Tibial nerve (tissue), 4 donors: ENCODE measurements at regions not wholly inside any gene's neighbourhood (a gene's known extent, or its start where the extent isn't known, plus 50 kb on each side); places are given as distances from the start of the nearest gene placed in this dataset.
A peak's percentile ranks its signal among the peaks of the same experiment; 100 is the strongest.

Experiments used
- DNase-seq, 2 donors: peaks; one replicate each; pipeline ENCODE4 v3.0.0-alpha.2; 2019; ENCODE audit warnings: low spot score in 2 of 2
- H3K27ac ChIP-seq, 4 donors: fragments of 200-600 bp; sonication (generic) in 3 of 4; one replicate each; pipeline ENCODE4 v1.5.1; 2017 to 2019; ENCODE audit warnings: mild to moderate bottlenecking in 1 of 4
- H3K27me3 ChIP-seq, 2 donors: fragments of 200-600 bp; sonication (generic) in 1 of 2; one replicate each; pipeline versions ENCODE4 v1.5.1 to v1.6.0; 2017 to 2019
- H3K36me3 ChIP-seq, 3 donors: fragments of 200-600 bp; sonication (generic); one replicate each; pipeline ENCODE4 v1.5.1; 2018 to 2019
- H3K4me1 ChIP-seq, 4 donors: fragments of 200-600 bp; sonication (generic) in 3 of 4; one replicate each; pipeline ENCODE4 v1.5.1; 2017 to 2019
- H3K4me3 ChIP-seq, 4 donors: fragments of 200-600 bp; sonication (generic) in 3 of 4; one replicate each; pipeline ENCODE4 v1.5.1; 2017 to 2019; ENCODE audit warnings: mild to moderate bottlenecking in 1 of 4, moderate library complexity in 1 of 4
- H3K9me3 ChIP-seq, 4 donors: fragments of 200-600 bp; sonication (generic) in 3 of 4; one replicate each; pipeline ENCODE4 v1.5.1; 2017 to 2019
- CTCF ChIP-seq, 5 experiments: fragments of 200-600 bp in 3 of 5; fragments of 450-650 bp in 2 of 5; sonication (generic) in 3 of 5; IDR thresholded peaks; one replicate each; pipeline ENCODE4 v1.5.1; 2016 to 2019; ENCODE audit warnings: antibody characterized with exemption in 5 of 5, mild to moderate bottlenecking in 3 of 5, moderate library complexity in 2 of 5
- EP300 ChIP-seq, 2 donors: sonication (generic); formaldehyde crosslinking; IDR thresholded peaks; one replicate each; pipeline ENCODE4 v1.6.1; 2017; ENCODE audit warnings: antibody characterized with exemption in 2 of 2, mild to moderate bottlenecking in 1 of 2
- POLR2A ChIP-seq, 2 donors: fragments of 450-650 bp; IDR thresholded peaks; one replicate each; pipeline ENCODE4 v1.6.1; 2017; ENCODE audit warnings: antibody characterized with exemption in 2 of 2, mild to moderate bottlenecking in 2 of 2, moderate library complexity in 2 of 2
- WGBS, 2 donors: methylation state at CpG; one replicate each; pipeline ENCODE4 v1.1.5; 2018; 5-methylcytosine and 5-hydroxymethylcytosine counted together

DNA sequence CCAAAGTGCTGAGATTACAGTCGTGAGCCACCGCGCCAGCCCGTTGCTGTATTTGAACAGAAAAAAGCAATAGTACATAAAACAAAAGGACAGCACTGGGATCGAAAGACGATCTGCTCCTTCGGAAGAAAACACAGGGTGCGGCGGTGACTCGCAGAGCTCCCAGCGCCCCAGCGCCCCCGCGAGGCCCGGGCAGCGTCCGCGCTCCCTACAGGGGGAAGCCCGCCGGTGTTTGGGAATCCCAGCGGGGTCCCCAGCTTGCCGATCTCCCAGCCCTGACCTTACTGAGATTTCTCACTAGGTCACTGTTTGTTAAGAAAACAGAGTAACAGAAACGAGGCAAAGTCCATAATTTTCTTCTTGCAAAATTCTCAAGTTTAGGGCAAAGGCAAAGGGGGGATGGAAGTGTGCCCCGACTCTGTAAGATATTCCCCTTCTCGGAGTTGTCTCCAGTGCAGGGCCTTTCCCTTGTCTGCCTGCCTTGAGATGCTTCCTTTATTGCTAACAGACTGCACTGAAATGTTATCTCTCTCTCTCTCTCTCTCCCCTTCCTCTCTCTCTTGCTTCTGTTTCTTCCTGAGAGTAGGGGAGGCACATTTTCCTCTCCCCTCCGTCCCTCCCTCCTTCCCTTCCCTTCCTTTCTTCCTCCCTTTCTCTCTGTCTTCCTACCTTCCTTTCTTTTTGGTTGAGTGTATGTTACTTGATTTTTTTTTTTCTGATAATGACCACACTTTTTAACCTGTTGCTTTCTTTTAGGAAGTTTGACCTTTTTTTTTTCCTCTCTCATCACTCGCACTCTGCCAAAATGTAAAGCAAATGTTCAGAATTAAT lies 91.9 kb downstream of the TMEM30B start:
- H3K9me3 ChIP-seq = no peaks in the 10 kb centered on the region
- H3K36me3 ChIP-seq = no peaks in the 10 kb centered on the region
- H3K27me3 ChIP-seq = no peaks in the 10 kb centered on the region
- H3K27ac ChIP-seq = peak overlapping the region; percentile 55 to 84 (median 78)
- 5 to 9% methylated on average over 26 to 27 of the region's 27 CpGs for WGBS, 2 donors
- DNase-seq = peak; percentile 37 to 38
- peaks cover 0 to 51% (median 15%) of the 10 kb centered on the region in 4 donors for H3K4me1 ChIP-seq
- peak overlapping the region; percentile 30 to 50 (median 32) for H3K4me3 ChIP-seq
- TF ChIP-seq CTCF (IDR thresholded peaks at IDR 0.05) (peak; percentile 15 to 79 (median 64)), EP300 (IDR thresholded peaks at IDR 0.05) (peak in 1 of 2 donors; percentile 31), POLR2A (IDR thresholded peaks at IDR 0.05) (no peak)

GRCh38 chr14:61188196-61188595 lies 92.9 kb downstream of the TMEM30B start:
- TF ChIP-seq POLR2A (IDR thresholded peaks at IDR 0.05) = no peak
- TF ChIP-seq CTCF (IDR thresholded peaks at IDR 0.05) = no peak
- no peak for TF ChIP-seq EP300 (IDR thresholded peaks at IDR 0.05)
- H3K4me3 ChIP-seq = peak overlapping the region; percentile 3 to 50 (median 32)
- H3K27ac ChIP-seq = peak overlapping the region in 3 of 4 donors; percentile 25 to 84 (median 83)
- WGBS, 2 donors = 35 to 46% methylated on average over 2 to 15 of the region's 21 CpGs
- DNase-seq = no peak
- no peaks in the 10 kb centered on the region for H3K36me3 ChIP-seq
- no peaks in the 10 kb centered on the region for H3K27me3 ChIP-seq
- no peaks in the 10 kb centered on the region for H3K9me3 ChIP-seq
- H3K4me1 ChIP-seq = peaks cover 0 to 58% (median 16%) of the 10 kb centered on the region in 4 donors

DNA sequence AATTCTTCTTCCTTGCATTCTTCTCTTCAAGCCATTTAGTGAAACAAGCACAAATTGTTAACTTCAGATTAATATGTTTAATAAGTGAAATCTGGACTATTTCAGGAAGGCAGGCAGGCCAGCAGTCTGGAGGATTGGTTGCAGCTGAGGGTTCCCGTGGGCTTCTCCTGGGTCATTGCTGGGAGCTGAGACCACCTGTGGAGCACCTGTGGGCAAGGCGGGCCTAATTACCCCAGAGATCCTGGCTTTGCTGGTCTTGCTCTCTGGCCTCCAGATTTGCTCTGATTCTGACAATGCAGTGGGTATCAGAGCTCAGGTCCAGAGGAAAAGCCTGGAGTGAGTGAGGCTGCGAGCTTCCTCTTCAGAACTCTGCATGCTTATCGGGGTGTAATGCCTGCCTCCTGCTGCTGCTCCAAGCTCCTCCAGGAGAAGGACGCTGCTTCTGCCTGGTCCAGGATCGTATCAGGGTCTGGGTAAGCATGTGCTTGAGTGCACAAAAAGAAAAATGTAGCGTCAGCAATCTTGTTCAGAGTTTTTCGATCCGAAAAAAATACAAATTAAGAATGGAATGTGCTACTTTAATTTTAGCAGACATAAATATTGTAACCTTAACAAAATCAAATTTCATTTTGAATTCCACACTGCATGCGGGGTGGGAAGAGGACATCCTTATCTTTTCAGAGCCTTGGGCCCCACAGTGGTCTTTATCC lies 93.8 kb downstream of the TMEM30B start:
- H3K27ac ChIP-seq = peak overlapping the region in 2 of 4 donors; percentile 83 to 84
- H3K27me3 ChIP-seq = no peaks in the 10 kb centered on the region
- peaks cover 0 to 55% (median 16%) of the 10 kb centered on the region in 4 donors for H3K4me1 ChIP-seq
- no peak for DNase-seq
- no peak overlapping the region for H3K4me3 ChIP-seq
- WGBS, 2 donors = 51 to 56% methylated on average over 10 of the region's 10 CpGs
- no peaks in the 10 kb centered on the region for H3K36me3 ChIP-seq
- no peak for TF ChIP-seq CTCF (IDR thresholded peaks at IDR 0.05)
- TF ChIP-seq POLR2A (IDR thresholded peaks at IDR 0.05) = no peak
- no peak for TF ChIP-seq EP300 (IDR thresholded peaks at IDR 0.05)
- H3K9me3 ChIP-seq = no peaks in the 10 kb centered on the region

DNA sequence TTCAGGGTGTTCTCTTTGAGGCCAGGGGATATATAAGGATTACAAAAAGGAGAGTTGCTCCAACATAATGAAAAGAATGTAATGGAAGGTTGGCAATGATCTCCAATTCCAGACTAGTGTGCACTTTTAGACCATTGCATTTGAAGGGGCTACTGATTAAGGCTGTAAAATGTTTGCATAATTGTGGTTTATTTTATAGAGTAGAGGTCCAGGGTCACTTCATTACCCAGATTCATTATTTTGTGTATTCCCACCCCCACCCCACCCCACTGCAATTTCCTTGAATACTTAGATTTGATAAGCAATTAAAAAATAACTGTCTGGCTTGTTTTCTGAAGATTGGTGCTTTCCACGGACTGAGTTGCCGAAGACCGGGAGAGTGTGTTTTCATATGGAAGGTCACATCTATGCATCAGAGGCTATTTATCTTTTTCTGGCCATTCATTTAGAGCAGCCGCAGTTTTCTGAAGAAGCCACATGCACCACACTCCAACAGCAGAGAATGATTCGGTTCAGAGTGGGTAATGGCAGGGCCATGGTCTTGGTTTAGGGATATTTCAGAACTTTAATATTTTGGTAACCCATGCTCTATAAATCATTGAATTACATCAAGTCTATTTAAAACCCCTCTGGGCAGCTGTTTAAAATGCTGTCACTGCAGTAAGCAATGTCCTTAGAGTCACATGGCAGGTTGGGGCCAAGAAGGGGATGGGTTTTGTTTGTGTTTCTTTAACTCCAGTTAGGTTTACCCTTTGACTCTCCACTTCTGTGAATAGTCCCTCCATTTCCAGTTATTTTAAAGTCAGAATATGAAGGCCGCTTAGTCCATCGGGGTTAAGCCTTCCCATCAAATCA lies 94.6 kb downstream of the TMEM30B start:
- Histone ChIP-seq H3K9me3 (no peaks in the 10 kb centered on the region), H3K4me3 (no peak overlapping the region), H3K4me1 (peaks cover 0 to 55% (median 16%) of the 10 kb centered on the region in 4 donors), H3K27me3 (no peaks in the 10 kb centered on the region), H3K36me3 (no peaks in the 10 kb centered on the region), H3K27ac (peak overlapping the region in 2 of 4 donors; percentile 83 to 84)
- no peak for DNase-seq
- WGBS, 2 donors = 51 to 52% methylated on average over 7 of the region's 7 CpGs
- TF ChIP-seq CTCF (IDR thresholded peaks at IDR 0.05) (no peak), POLR2A (IDR thresholded peaks at IDR 0.05) (no peak), EP300 (IDR thresholded peaks at IDR 0.05) (no peak)
